A673 (cell line): ENCODE measurements at regions not wholly inside any gene's neighbourhood (a gene's known extent, or its start where the extent isn't known, plus 50 kb on each side); places are given as distances from the start of the nearest gene placed in this dataset.

Experiments used
- EZH2 ChIP-seq: fragments of 200-600 bp; sonication (generic); IDR thresholded peaks from 2 replicates; pipeline ENCODE4 v1.6.1; 2017; ENCODE audit warnings: borderline replicate concordance, low read depth, mild to moderate bottlenecking, mixed read lengths, antibody characterized with exemption, low read length; ENCODE audit not compliant: poor library complexity, severe bottlenecking
- TF ChIP-seq, protein P1 (sequence below): fragments of 300-800, 200-600 bp; sonication (generic); conservative IDR thresholded peaks from 2 replicates; pipeline ENCODE4 v1.5.1; 2017; ENCODE audit warnings: low read depth, mild to moderate bottlenecking, antibody characterized with exemption, low read length, moderate library complexity, mixed read lengths

GRCh38 chr1:67614511-67614934 lies 70.5 kb upstream of the GADD45A start:
- no peak for TF ChIP-seq EZH2
- TF ChIP-seq, protein P1, sequence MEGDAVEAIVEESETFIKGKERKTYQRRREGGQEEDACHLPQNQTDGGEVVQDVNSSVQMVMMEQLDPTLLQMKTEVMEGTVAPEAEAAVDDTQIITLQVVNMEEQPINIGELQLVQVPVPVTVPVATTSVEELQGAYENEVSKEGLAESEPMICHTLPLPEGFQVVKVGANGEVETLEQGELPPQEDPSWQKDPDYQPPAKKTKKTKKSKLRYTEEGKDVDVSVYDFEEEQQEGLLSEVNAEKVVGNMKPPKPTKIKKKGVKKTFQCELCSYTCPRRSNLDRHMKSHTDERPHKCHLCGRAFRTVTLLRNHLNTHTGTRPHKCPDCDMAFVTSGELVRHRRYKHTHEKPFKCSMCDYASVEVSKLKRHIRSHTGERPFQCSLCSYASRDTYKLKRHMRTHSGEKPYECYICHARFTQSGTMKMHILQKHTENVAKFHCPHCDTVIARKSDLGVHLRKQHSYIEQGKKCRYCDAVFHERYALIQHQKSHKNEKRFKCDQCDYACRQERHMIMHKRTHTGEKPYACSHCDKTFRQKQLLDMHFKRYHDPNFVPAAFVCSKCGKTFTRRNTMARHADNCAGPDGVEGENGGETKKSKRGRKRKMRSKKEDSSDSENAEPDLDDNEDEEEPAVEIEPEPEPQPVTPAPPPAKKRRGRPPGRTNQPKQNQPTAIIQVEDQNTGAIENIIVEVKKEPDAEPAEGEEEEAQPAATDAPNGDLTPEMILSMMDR, result no peak
